Central memory CD4-positive, alpha-beta T cell (primary cell): ENCODE measurements at regions not wholly inside any gene's neighbourhood (a gene's known extent, or its start where the extent isn't known, plus 50 kb on each side); places are given as distances from the start of the nearest gene placed in this dataset.
"Not testable (repeated sequence)": the region's sequence is repeated elsewhere in the genome, so short reads cannot be mapped to it uniquely, and the experiment has no call there.

Experiments used
- DNase-seq: peaks from one replicate; pipeline ENCODE4 v3.0.0; 2022

DNA sequence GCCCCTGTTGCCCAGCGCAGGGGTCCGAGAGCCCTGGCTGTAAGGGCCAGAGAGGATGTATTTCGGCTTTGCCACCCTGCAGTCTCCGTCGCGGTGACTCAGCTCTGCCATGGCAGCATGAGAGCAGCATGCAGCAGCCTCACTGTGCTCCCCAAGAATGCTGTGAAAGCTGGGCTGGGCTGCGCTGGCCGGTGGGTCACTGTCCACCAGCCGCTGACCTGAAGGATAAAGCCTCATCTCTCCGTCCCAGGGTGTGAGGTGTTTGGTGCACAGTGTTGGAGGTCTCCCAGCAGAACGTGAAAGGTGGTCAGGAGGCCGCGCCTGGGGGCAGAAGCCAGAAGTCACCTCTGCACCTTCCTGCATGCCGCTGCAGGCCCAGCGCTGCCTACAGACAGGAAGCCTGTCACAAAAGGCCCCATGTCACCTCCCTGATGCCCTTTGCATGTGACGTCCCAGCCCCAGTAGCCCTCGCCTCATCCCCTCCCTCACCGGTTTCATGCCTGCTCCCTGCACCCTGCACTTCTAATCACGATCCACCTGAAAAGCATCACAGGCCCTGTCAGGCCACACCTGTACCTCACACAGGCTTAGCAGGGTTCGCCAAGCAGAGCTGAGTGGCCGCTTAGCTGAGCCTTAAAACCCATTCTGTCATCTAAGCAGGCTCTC lies 342.1 kb downstream of the EIPR1 start:
- no peak for DNase-seq

DNA sequence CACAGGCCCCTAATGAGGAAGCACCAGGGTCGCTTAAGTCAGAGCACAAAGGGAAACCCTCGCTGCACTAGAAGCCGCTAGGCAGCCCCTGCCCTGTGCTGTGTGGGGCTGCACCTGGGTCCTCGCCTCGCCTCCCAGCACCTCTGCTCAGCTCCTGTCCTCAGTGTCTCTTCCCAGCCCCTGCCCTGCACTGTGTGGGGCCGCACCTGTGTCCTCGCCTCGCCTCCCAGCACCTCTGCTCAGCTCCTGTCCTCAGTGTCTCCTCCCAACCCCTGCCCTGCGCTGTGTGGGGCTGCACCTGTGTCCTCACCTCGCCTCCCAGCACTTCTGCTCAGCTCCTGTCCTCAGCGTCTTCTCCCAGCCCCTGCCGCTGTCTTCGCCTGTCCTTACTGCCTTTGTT lies 342.8 kb downstream of the EIPR1 start:
- DNase-seq = no peak

DNA sequence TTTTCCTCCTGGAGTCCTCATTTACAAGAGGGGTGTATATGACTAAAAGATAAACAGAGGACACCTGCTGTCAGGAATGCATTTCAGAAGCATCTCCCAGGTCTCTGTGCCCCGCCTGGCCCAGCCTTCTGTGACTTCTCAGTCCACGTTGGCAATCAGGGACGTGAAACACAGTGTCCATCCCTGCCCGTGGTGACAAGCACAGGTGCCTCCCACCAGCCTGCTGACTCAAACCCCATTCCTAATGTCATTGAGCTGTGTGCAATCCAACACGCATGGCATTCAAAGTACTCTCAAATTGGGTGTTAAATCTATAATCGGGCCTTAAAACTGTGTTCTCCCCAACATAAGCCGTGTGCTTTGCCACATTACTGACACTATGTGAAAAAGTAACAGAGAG lies 343.2 kb downstream of the EIPR1 start:
- DNase-seq = no peak

DNA sequence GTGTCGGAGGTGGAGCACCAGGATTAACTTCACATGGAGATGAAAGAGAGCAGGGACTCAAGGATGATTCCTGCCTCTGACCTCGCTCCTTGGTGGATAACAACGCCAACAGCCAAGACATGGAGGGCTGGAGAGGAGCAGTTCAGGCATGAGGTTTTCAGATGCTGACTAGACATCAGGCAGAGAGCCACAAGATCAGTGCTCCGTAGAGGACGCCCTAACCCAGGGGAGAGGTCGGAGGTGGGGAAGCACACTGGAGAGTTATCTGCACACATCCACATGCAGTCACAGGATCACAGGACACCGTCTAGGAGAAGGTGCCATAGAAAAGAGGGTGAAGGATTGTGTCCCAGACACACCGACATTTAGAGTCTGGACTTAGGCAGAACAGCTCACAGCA lies 344.3 kb downstream of the EIPR1 start:
- DNase-seq = no peak

DNA sequence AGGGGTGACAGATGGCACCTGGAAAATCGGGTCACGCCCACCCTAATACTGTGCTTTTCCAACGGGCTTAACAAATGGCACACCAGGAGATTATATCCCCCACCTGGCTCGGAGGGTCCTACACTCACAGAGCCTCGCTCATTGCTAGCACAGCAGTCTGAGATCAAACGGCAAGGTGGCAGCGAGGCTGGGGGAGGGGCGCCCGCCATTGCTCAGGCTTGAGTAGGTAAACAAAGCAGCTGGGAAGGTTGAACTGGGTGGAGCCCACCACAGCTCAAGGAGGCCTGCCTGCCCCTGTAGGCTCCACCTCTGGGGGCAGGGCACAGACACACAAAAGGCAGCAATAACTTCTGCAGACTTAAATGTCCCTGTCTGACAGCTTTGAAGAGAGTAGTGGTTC lies 346.8 kb downstream of the EIPR1 start:
- DNase-seq = not testable (repeated sequence)

DNA sequence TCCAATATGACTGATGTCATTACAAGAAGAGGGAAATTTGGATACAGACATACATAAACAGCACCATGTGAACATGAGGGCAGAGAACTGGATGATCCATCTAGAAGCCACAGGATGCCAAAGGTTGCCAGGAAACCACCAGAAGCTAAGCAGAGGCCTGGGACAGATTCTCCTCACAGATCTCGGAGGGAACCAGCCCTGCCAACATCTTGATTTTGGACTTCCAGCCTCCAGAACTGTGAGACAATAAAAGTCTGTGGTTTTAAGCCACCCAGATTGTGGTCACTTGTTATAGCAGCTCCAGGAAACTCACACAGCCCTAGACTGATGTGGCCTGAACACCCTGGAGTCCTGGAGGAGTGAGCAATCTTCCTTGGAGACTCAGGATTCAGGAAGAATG lies 351.6 kb downstream of the EIPR1 start:
- DNase-seq = no peak

DNA sequence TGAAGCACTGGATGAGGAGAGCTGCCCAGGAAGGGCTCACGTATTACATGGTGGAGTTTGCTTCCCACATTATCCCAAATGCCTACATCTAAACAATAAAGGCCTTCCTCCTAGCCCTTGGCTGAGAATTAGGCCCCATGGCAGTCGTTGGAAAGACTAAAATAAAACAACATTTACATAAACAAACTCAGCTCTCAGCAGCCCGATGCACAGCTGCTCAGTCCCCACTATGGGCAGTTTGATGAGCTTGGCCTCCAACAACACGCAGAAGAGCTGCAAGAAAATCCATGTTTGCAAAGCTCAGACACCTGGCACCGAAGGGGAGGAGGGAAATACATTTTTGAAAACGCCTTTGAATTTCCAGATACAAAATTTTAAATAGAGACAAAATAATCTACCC lies 352.4 kb downstream of the EIPR1 start:
- no peak for DNase-seq

DNA sequence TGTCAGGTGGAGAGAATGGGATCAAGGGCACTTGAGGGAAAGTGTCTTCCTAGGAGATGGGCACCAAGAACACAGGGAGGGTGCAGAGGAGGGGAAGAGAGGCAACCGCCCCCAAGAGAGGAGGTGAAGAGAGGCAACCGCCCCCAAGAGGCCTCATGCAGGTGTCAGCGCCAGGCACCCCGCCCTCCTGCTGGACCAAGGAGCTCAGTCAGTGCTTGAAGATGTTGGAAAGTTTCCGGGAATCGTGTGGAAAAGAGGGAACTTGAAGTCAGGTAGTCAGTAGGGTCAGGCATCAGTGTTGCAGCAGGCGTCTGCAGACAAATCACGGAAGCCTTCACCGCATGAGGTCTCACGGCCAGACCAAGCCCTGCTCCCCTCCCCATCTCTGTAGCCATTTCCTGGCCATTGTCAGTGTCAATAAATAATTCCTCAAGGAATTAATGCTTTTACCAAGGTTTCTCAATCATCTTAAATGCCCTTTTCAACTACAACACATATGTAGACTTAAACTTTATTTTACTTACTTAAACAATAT lies 353.1 kb downstream of the EIPR1 start:
- DNase-seq = no peak

DNA sequence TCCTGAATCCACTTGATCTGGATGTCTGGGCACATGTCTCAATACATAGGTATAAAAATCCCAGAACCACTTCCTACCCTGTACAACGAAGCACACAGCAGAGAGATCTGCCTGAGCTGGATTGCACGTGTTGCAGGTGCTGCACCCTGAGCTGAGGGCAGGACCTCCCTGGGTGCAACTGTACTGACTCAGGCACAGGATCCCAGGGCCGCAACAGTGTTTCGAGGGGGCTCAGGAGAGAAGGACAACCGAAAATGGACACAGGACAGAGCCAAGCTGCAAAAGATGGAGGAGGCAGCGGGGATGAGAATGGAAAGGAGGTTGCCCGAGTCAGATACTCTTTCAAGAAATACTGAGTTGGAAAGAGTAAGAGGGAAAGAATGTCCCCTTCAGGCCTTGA lies 354.1 kb downstream of the EIPR1 start:
- no peak for DNase-seq

DNA sequence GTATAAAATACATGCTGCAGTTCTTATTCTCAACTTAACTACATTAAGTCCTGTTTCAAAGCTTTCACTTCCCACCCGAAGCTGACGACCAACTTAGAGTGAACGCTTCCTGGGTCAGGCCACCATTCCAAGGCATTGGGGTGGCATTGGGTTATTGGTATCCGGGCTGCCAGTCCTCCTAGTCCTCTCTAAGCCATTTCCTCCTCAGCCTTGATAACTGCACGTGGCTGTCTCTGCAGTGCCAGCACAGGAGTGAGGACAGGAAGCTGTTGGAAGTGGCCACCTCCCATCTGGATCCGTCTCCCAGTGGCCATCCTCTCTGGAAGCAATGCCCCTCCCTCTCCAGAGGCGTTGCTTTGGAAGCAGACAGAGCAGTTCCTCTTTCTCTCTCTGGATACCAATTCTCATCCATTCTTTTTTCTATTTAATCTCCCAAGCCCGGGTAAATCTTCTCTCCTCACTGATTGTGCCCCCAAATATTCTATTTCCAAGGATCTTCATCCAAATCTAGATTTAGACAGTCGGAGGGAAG lies 354.7 kb downstream of the EIPR1 start:
- DNase-seq = no peak

DNA sequence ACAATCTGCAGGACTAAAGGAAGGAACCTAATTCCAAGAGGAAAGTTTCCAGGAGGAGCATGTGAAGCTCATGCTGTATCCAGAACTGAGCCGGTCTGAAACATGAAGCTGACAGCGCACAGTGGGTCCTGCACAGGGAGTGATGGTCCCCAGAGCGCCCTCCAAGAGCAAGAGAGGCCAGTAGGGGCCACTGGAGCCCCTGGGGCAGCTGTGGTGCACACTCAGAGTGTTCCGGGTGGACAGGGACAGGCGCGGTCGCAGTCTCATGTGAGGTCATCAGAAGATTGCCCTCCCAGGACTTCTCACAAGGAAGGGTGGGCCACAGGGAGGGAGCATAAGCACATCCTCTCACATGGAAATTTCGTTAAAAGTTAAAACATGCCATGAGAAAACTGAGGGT lies 355.9 kb downstream of the EIPR1 start:
- no peak for DNase-seq

DNA sequence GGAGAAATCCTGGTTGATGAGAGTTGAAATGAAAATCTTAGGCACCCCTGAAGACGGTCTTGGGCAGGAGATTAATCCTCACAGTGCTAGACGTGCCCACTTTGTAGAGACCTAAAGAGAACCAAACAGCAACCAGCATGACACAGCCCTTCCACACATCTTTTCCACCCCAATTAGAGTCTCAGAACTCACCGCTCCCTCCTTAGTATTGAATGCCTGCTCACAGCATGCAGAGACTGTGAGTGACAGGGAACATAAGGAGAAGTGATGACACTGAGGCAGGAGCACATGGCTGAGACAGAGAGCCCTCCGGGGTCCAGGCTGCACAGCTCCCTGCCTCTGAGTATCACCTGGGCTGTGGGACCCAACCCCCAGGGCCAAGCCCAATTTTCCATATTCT lies 367.6 kb downstream of the EIPR1 start:
- no peak for DNase-seq

DNA sequence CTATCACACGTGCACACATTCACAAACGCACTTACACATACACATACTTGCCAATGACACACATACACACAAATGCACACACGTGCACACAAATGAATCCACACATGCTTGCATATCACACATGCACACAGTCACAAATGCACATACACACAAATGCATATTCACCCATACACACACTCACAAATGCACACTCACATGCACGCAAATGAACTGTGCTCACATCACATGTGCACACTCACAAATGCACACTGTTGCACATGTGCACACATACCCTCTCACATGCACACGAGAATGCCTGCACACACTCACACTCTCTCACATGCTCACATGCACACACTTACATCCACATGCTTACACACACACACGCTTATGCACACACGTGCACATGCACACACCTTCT lies 368.1 kb downstream of the EIPR1 start:
- no peak for DNase-seq

DNA sequence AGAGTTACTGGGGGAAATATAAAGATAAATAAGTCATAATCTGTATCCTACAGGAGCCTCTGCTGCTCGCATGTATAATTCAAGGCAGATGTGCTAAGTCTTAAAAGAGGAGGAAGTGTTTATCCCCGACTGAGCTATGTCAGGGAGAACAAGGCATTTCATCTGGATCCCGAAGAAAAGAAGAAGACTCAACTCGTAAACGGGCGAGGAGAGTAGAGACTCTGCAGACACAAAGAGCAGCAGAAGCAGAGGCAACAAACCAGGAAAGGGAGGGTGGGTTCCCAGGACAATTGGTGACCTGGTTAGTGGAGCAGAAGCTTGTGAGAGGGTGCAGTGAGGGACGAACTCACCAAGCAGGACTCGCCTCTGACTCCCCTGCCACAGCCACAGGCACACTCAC lies 368.6 kb downstream of the EIPR1 start:
- no peak for DNase-seq

DNA sequence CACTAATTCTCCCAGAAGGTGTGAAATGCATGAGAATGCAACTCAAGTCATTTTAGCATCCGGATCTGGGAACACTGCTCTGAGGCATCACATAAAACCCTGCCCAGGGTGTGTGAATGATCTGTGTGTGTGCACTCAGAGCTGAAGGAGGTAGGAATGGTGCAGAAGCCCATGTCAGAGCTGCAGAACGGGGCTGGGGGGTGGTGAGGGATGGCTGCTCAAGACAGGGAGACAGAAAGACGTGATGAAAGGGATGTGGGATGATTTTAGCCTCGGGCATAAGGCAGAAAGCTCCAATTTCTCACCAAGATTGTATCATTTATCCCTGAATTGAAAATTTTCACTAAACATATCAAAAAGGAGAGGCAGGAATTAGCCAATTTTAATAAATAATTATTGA lies 369.1 kb downstream of the EIPR1 start:
- DNase-seq = no peak

DNA sequence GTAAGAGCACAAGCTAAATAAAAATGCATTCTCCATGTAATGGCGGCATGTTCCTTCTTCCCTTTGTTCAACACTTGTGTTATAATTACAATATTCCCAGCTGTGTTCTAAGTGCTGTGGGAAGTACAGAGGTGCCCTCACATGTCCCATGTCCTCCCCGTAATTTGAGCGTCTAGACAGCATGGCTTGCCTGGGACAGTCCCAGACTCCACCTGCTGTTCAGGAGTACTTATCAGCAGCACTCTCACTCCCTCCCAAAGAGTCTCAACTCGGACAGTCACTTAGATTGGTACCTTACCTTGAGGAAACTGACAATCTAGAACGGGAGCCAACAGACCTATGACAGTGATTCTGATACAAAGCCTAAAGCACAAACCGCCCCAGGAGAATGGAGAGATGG lies 370.5 kb downstream of the EIPR1 start:
- no peak for DNase-seq

DNA sequence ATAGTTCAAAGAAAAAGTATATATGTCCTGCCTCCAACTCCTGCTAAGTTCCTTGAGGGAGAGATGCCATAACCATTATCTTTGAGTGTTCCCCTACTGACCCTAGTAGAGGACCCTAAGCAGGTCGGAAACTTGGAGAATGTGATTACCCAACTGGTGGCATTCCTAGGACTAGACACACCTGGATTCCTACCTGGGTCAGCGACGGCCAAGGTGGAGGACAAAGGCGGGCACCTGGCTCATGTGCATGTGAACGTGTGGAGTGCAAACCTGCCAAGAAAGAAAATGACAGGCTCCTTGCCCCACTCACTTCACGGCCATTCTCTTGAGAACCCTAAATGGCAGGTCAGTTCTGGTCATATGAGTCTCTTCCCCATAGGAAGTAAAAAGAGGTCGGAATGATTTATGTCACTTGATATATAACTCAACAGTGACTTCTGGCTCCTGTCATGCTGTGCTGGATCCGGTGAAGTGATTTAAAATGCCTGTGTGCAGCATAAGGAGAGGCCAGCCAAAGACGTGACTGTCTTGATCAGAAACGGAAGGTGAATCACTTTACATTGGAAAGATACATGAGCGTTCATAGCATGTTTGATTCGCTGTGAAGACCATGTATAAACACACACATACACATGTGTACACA lies 371.6 kb downstream of the EIPR1 start:
- DNase-seq = no peak

DNA sequence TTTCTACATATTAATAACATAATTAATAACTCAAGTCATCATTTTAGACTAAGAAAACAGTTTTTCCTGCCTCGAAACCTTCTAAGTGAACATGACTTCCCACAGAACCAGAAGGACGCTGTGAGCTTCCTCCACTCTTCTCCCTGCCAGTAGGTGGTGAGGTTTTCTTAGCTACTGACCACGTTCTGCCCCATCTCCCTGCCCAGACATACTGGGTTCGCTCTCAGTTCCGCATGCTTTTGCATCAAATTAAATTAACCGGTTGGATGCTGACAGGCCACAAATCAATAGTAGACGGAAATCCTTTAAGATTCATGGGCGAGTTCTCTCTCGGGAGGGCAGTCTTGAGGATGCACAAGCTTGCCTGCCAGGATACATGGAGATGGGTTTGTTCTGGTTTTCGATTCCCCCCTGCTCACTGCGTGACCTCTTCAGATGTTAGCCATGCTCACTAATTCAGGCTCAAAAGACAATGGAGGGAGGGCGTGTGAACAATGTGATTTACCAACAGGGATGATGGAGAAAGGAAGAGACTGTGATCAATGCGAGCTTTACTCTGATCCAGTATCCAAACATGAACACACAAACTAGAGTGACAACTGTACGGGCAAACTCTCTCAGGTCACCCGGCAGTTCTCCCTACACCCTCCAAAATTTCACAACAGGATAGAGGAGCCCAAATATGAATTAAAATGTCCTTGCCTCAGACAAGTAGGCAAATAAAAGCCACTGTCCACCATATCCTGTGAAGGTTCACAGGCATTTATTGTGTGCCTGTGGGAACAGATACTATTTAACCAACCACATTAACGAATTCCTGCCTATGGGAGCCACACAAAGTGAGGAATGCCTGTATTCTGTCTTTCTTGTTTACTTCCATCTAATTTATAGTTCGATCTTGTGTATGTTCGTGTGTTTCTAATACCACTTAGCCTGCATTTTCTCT lies 375.7 kb downstream of the EIPR1 start:
- no peak for DNase-seq

DNA sequence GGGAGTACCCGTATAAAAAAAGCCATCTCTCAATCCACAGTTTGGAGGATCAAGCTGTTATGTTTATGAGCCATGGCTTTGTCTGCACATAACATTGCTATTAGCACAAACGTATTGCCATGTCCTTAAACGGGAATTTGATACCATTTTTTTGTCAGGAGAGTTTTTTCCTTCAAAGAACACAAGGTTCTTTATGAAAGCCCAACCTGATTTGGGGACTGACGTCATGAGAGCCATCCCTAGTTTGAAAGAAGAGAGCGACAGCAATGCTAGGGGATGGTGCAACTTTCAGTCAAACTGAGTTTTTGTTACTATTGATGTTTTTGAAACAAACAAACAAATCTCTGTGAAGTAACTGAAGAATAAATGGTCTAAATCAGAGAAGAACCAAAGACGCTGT lies 376.6 kb downstream of the EIPR1 start:
- no peak for DNase-seq

DNA sequence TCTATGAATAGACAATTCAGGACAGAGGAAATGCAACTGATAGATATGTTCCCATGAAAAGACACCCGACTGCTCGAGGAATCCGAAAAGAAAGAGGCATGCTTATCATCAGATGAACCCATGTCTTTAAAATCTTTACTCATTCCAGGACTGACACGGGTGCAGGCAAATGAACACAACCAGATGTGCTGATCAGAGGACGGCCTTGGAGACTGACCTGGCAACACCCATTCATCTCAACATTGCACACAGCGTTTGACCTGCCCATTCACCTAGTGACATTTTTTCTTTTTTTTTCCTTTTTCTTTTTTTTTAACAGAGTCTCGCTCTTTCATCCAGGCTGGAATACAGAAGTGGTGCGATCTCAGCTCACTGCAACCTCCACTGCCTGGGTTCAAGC lies 377.5 kb downstream of the EIPR1 start:
- DNase-seq = no peak

DNA sequence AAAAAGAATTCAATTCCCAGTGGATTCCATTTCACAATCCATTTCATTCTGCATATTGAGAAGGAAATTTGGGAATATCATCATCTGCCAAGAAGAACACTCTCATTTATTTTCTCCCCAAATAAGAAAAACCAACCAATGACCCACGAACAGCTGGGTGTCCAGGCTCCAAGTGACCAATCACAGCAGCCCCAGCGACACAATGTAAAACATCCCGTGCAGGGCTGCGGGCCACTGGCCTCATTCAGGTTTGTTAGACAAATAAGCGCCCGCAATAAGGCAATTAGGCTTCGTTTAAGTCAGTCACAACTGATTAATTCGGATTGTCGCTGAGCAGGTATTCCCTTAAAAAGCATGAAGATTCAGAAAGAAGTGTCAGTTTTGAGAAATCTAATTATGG lies 378.6 kb downstream of the EIPR1 start:
- DNase-seq = no peak

DNA sequence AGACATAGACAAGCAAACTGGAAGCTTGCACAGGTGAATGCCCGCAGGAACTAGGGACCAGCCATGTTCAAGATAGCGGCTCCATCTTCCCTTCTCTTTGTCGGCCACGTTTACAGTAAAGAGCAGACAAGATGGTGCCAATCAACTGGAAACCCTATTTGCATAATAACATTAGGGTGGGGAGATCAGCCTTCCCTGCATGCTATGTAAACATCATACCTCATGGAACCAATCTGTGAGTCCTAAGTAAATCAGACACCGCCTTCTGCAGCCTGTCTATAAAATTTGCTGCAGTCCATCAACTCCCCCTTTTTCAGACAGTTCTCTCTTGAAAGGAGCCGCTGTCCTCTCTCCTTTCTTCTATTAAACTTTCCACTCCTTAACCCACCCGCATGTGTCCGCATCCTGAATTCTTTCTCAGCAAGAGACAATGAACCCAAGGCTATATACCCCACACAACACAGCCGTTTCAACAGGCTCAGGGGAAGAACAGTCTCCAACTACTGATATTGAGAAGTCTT lies 384.4 kb downstream of the EIPR1 start:
- no peak for DNase-seq

DNA sequence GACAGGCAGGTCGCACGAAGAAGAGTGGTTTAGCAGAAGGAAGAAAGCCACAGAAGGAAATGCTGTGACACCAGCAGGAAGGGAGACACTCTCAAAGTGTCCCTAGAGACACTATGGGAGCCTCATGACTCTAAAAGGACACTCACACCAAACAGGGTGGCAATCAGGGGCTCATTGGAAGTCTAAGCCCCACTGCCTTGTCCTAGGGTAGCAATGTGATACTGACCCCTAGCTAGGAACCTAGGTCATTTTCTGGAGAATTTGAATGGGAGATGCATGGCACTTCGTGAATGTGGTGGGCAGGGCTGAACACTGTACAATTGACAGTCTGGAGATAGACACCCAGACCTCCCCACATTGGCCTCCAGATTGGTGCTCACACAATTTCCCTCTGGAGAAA lies 385.0 kb downstream of the EIPR1 start:
- DNase-seq = no peak
